HPDE6-E6E7 (cell line): ENCODE measurements at regions not wholly inside any gene's neighbourhood (a gene's known extent, or its start where the extent isn't known, plus 50 kb on each side); places are given as distances from the start of the nearest gene placed in this dataset.

Experiments used
- DNase-seq: peaks from one replicate; pipeline ENCODE4 v3.0.0; 2011; ENCODE audit warnings: missing footprints; ENCODE audit errors: extremely low spot score

GRCh38 chr2:126480033-126480432 lies 175.9 kb upstream of the GYPC start:
- no peak for DNase-seq

GRCh38 chr2:126482582-126483464 lies 173.1 kb upstream of the GYPC start:
- DNase-seq: no peak

- DNase-seq: no peak
Measured at GRCh38 chr2:126494593-126494992, 161.4 kb upstream of the GYPC start.

GRCh38 chr2:126495189-126495588 lies 160.8 kb upstream of the GYPC start:
- DNase-seq: no peak

- no peak for DNase-seq
Measured at GRCh38 chr2:126496493-126496892, 159.5 kb upstream of the GYPC start.

- DNase-seq: no peak
Measured at GRCh38 chr2:126503476-126503875, 152.5 kb upstream of the GYPC start.

GRCh38 chr2:126504949-126505348 lies 151.0 kb upstream of the GYPC start:
- no peak for DNase-seq

GRCh38 chr2:126506786-126507185 lies 149.2 kb upstream of the GYPC start:
- DNase-seq: no peak

- DNase-seq: no peak
Measured at GRCh38 chr2:126507425-126507911, 148.5 kb upstream of the GYPC start.

GRCh38 chr2:126510356-126510755 lies 145.6 kb upstream of the GYPC start:
- DNase-seq: no peak

- DNase-seq: no peak
Measured at GRCh38 chr2:126510960-126511359, 145.0 kb upstream of the GYPC start.

- DNase-seq: no peak
Measured at GRCh38 chr2:126512026-126512425, 143.9 kb upstream of the GYPC start.

GRCh38 chr2:126513033-126513432 lies 142.9 kb upstream of the GYPC start:
- no peak for DNase-seq

- no peak for DNase-seq
Measured at GRCh38 chr2:126515471-126515870, 140.5 kb upstream of the GYPC start.

- DNase-seq: no peak
Measured at GRCh38 chr2:126518196-126518595, 137.8 kb upstream of the GYPC start.

- no peak for DNase-seq
Measured at GRCh38 chr2:126527836-126528490, 128.0 kb upstream of the GYPC start.

- DNase-seq: no peak
Measured at GRCh38 chr2:126531029-126531428, 124.9 kb upstream of the GYPC start.

- no peak for DNase-seq
Measured at GRCh38 chr2:126534478-126534877, 121.5 kb upstream of the GYPC start.

- no peak for DNase-seq
Measured at GRCh38 chr2:126535408-126535807, 120.5 kb upstream of the GYPC start.

GRCh38 chr2:126536605-126537200 lies 119.3 kb upstream of the GYPC start:
- DNase-seq: no peak

- DNase-seq: no peak
Measured at GRCh38 chr2:126539101-126539500, 116.9 kb upstream of the GYPC start.

- no peak for DNase-seq
Measured at GRCh38 chr2:126542247-126542646, 113.7 kb upstream of the GYPC start.

- DNase-seq: no peak
Measured at GRCh38 chr2:126543081-126543480, 112.9 kb upstream of the GYPC start.
